ENCODE measurements at regions not wholly inside any gene's neighbourhood (a gene's known extent, or its start where the extent isn't known, plus 50 kb on each side); places are given as distances from the start of the nearest gene placed in this dataset.

GRCh38 chr3:109387621-109388020, 50.3 kb upstream of the DPPA4 start (continued):
- TF ChIP-seq TAF1 (IDR thresholded peaks at IDR 0.05; ENCODE audit: low read depth, low read length): no peak
- TF ChIP-seq BCL11A (IDR thresholded peaks at IDR 0.05; ENCODE audit: low read depth in 2 of 2, low read length in 2 of 2): no peak

Data from H1 (cell line).